Stimulated activated CD8-positive, alpha-beta memory T cell treated with anti-CD3 and anti-CD28 coated beads, Interleukin-7, amount 100 ng/mL, for 4 hours (primary cell): ENCODE measurements at regions not wholly inside any gene's neighbourhood (a gene's known extent, or its start where the extent isn't known, plus 50 kb on each side); places are given as distances from the start of the nearest gene placed in this dataset.
"Not testable (repeated sequence)": the region's sequence is repeated elsewhere in the genome, so short reads cannot be mapped to it uniquely, and the experiment has no call there.

ENCODE experiments used
- DNase-seq, 2 donors: peaks; one replicate each; pipeline ENCODE4 v3.0.0-alpha.2; 2020; ENCODE audit warnings: low read depth in 2 of 2

- no peak for DNase-seq
Measured at GRCh38 chr15:70376031-70376928, 278.6 kb upstream of the TLE3 start.

DNA sequence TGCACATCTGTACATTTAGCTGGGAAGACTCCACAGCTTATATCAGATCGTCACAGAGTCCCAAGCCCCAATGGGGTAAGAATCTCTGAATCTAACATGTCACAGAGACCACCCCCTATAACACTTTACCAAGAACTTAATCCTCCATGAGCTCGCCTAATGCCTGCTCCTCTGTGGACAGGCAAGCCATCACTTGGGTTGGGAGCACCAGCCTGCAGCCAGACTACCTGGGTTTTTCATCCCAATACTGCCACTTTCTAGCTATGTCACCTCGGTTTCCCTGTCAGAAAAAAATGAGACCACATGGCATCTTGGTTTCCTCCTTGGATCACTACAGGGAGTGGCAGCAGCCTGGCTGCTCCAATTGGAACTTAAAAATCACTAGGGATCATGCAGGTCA is 277.9 kb upstream of the TLE3 start:
- no peak for DNase-seq

- DNase-seq, result no peak
Measured at GRCh38 chr15:70375006-70375431, 277.3 kb upstream of the TLE3 start.

DNA sequence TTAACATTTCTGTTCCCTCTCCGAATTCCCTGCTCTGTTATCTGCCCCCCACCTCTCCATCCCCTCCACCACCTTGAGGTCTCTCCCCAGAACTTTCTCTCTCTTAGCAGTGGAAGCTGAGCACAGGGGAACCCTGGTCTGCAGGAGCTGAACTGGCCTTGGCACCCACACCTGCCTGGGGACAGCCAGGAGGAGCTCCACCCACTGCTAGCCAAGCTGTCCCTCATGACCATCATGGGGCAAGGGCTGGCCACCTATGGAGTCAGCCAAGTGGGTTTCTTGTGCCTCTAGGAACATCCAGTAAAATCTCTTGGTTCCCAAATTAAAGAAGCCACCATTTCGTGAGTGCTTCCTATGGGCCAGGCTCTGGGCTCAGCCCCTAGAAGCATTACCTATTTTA is 276.4 kb upstream of the TLE3 start:
- DNase-seq, result no peak

- DNase-seq, result not testable (repeated sequence)
Measured at GRCh38 chr15:70373439-70373838, 275.7 kb upstream of the TLE3 start.

DNA sequence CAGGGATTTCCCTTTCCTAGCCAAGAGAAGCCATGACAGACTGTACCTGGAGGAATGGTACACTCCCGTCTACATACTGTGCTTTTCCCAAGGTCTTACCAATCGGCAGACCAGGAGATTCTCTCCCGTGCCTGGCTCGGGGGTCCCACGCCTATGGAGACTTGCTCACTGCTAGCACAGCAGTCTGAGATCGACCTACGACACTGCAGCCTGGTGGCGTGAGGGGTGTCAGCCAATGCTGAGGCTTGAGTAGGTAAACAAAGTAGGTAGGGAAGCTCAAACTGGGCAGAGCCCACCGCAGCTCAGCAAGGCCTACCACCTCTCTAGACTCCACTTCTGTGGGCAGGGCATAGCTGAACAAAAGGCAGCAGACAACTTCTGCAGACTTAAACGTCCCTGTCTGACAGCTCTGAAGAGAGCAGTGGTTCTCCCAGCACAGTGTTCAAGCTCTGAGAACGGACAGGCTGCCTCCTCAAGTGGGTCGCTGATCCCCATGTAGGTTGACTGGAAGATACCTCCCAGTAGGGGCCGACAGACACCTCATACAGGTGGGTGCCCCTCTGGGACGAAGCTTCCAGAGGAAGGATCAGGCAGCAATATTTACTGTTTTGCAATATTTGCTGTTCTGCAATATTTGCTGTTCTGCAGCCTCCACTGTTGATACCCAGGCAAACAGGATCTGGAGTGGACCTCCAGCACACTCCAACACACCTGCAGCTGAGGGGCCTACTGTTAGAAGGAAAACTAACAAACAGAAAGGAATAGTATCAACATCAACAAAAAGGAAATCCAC is 270.4 kb upstream of the TLE3 start:
- not testable (repeated sequence) for DNase-seq

GRCh38 chr15:70364023-70364422 is 266.3 kb upstream of the TLE3 start:
- not testable (repeated sequence) for DNase-seq

- no peak for DNase-seq
Measured at GRCh38 chr15:70362886-70363285, 265.2 kb upstream of the TLE3 start.

GRCh38 chr15:70362350-70362749 is 264.6 kb upstream of the TLE3 start:
- no peak for DNase-seq

- DNase-seq, result no peak
Measured at GRCh38 chr15:70361891-70362290, 264.2 kb upstream of the TLE3 start.

GRCh38 chr15:70361106-70361505 is 263.4 kb upstream of the TLE3 start:
- DNase-seq, result no peak

DNA sequence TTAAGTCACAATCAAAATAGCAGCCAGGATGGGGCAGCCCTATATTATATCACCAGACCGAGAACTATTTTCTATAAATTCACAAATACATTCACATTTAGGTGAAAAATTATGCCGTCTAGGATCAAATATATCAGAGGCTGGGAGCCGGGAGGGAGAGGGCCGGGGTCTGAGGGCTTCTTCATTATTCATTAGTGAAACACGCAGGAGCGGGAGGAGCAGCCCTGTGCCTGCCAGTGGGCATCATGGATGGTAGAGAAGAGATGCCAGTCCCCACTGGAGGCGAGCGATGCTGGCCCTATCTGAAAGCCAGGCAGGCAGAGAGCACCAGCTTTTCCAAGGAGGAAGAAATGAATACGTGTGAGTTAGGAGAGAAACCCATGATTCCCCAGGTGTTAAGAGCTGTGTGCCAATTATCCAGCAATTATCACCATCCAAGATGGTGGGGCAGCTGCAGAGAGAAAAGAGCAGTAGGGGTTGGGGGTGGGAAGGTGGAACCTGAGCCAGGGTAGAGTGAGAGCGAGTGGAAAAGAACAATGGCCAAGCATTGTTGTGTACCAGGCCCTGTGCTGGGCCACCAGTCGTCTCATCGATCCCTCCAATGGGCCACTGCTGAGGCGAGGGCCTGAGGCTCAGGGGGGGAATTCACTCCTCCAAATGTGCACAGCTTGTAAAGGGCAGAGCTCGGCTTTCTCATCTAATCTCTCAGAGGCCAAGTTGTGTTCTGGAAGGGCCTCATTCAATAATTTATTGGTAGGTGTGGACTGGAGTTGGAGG is 261.3 kb upstream of the TLE3 start:
- DNase-seq, result no peak

DNA sequence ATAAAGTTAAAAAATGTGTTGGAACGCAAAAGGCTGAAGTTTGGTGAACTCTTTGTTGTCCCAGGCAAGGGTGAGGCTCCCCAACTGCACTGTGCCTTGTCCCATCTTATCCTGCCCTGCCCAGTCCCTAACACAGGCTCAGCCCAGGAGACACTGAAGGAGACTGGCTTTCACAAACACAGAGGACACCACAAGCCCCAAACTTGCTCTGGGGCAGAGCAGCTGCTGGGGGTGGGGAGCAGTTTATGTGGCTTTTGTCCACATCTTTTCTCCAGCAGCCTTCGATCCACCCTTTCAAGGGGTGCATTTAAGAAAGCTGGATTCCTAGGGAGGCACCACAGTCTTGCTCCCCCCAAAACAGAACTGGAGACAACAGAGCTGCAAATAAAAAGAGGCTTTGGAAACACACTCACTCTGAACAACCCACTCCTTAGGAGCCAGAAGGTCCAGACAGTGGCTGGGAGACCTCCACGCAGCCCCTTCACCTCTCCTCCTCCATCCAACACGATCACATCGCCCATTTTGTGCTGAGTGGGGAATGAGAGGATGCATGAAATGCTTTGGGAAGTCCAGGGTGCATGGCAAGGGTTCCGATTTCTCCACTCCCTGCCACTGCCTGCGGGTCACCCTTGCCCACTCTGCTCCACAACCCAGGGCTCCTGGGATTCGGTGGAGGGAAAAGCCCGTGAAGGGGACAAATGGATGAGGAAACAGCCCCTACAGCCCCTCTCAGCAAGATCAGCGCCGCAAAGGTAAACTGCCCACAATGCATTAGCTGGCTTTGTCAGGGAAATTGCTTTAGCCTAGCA is 260.5 kb upstream of the TLE3 start:
- no peak for DNase-seq

DNA sequence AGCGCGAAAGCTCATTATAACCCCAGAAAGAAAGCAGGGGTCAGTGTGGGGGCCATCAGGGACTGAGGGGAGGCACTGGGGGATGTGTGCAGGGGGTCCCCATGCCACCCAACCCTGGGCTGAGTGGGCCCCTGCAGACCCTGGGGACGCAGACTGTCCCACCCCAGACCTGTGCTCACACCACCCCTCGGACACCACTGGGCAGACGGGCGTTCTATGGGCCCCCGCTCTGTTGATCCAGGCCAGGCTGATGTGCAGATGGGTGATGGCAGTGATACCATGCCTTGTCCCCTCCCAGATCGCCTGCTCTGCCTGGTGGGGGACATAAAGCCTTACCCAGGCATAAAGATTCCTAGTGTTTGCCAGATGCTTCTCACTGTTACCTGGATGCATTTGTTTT is 259.7 kb upstream of the TLE3 start:
- no peak for DNase-seq

DNA sequence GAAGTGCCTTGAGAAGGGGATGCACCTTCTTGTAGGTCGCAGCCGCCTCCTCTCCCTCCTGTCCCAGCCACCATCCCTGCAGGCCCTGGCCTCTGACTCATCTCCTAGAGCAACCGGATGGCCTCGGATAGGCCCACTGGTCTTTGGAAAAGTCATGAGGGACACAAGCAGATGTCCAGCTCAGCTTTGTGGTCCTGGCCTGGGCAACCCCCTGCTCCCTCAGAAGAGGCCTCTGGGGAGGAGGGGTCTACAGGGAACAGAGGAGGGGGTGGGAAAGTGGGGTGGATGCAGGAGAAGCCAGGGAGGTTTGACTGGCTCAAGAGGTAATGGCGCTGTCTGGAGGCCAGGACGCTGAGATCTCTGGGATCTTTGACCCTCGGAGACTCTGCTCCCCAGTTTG is 259.2 kb upstream of the TLE3 start:
- no peak for DNase-seq

GRCh38 chr15:70356062-70356860 is 258.5 kb upstream of the TLE3 start:
- no peak for DNase-seq

GRCh38 chr15:70355275-70355795 is 257.6 kb upstream of the TLE3 start:
- DNase-seq, result no peak

DNA sequence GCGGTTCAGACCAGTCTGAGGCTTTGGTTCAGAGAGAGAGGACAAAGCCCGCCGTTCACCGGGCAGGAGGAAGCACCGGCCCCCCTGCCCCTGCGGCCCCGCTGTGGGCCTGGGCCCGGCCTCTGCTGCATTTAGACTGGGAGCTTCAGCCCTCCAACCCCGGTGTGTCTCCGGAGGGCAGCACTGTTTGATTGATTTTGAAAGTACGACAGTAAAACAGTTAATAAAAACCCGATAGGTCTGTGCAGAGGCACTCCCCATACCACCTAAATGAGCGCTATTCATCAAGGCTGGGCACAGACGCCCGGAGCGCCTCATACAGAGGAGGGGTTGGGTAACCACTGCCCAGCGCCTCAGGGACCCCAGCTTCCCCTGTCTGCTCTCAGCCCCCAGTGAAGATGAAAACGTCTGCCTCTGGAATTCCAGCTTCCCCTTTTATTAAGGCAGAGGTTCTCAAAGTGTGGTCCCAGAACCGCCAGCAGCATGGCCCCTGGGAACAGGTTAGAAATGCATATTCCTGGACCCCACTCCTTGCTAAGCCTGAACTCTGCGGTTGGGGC is 256.7 kb upstream of the TLE3 start:
- DNase-seq, result no peak

DNA sequence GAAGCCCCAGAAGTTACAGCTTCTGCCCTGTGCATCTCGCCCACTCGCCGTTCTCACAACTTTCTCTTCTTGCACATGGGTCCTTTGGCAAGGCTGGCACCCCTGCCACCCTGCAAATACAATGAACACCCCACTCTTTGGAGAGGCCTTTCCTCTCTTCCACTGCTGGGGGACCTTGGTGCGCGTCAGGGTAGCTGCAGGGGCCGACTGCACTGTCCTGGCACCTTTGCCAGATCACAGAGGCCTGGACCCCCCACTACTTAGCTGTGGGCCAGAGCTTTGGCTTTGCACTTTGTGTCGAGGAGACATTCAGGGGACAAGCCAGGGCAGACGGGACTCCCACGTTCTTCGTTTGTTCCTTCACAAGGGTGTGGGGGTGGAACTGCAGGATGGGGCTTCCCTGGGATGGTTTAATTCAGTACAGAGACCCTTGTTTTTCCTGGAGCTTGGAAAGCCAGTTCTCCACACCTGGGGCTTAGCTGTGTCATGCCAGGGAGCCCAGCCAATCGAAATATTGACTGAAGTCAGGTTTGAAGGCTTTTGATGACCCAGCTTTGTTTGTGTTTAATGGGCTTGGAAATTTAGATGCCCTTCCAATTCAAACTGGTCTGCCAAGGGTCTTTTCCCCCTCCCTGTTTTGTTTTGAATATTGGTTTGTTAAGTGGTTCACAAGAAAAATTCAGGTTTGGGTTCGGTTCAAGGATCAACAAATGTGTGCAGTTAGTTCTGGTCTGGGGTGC is 256.1 kb upstream of the TLE3 start:
- DNase-seq, result no peak
